ENCODE measurements at regions not wholly inside any gene's neighbourhood (a gene's known extent, or its start where the extent isn't known, plus 50 kb on each side); places are given as distances from the start of the nearest gene placed in this dataset.

GRCh38 chr2:2542316-2542715, 211.2 kb upstream of the MYT1L start:
- RAD21 ChIA-PET (ENCODE audit: unreplicated experiment), result no interaction called here
- no peak for TF ChIP-seq REST (IDR thresholded peaks at IDR 0.05; ENCODE audit: low read depth, low read length)
- no peak for TF ChIP-seq LARP7 (IDR thresholded peaks at IDR 0.05)
- TF ChIP-seq PML (IDR thresholded peaks at IDR 0.05; ENCODE audit: low read length), result no peak
- no peak for TF ChIP-seq MYB (IDR thresholded peaks at IDR 0.05; ENCODE audit: borderline replicate concordance, low read depth, low read length)
- no peak for TF ChIP-seq IRF4 (IDR thresholded peaks at IDR 0.05; ENCODE audit: low read depth, low read length)
- no peak for TF ChIP-seq BRCA1 (IDR thresholded peaks at IDR 0.05; ENCODE audit: low read depth, low read length)
- no peak for TF ChIP-seq CBX5 (IDR thresholded peaks at IDR 0.05; ENCODE audit: low read depth)
- TF ChIP-seq TAF1 (IDR thresholded peaks at IDR 0.05; ENCODE audit: borderline replicate concordance, low read depth, low read length), result no peak
- TF ChIP-seq, protein P1, sequence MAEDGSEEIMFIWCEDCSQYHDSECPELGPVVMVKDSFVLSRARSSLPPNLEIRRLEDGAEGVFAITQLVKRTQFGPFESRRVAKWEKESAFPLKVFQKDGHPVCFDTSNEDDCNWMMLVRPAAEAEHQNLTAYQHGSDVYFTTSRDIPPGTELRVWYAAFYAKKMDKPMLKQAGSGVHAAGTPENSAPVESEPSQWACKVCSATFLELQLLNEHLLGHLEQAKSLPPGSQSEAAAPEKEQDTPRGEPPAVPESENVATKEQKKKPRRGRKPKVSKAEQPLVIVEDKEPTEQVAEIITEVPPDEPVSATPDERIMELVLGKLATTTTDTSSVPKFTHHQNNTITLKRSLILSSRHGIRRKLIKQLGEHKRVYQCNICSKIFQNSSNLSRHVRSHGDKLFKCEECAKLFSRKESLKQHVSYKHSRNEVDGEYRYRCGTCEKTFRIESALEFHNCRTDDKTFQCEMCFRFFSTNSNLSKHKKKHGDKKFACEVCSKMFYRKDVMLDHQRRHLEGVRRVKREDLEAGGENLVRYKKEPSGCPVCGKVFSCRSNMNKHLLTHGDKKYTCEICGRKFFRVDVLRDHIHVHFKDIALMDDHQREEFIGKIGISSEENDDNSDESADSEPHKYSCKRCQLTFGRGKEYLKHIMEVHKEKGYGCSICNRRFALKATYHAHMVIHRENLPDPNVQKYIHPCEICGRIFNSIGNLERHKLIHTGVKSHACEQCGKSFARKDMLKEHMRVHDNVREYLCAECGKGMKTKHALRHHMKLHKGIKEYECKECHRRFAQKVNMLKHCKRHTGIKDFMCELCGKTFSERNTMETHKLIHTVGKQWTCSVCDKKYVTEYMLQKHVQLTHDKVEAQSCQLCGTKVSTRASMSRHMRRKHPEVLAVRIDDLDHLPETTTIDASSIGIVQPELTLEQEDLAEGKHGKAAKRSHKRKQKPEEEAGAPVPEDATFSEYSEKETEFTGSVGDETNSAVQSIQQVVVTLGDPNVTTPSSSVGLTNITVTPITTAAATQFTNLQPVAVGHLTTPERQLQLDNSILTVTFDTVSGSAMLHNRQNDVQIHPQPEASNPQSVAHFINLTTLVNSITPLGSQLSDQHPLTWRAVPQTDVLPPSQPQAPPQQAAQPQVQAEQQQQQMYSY (CRISPR knock-in tag; IDR thresholded peaks at IDR 0.05), result no peak
- no peak for TF ChIP-seq SP1 (IDR thresholded peaks at IDR 0.05; ENCODE audit: low read depth, low read length)
- no peak for TF ChIP-seq ZZZ3 (IDR thresholded peaks at IDR 0.05; ENCODE audit: control insufficient read depth, insufficient read length, low read depth)
- Histone ChIP-seq H3K79me2 (ENCODE audit: control insufficient read depth, insufficient read depth, low read length) (no peaks in the 10 kb centered on the region), H3K36me3 (ENCODE audit: control insufficient read depth in 2 of 2, insufficient read depth in 2 of 2, low read length in 1 of 2) (no peaks in the 10 kb centered on the region), H3K4me1 (ENCODE audit: control insufficient read depth, insufficient read depth, low read length) (no peaks in the 10 kb centered on the region), H3K27ac (ENCODE audit: control insufficient read depth, insufficient read depth) (no peak overlapping the region), H4K20me1 (ENCODE audit: control insufficient read depth, insufficient read depth) (no peaks in the 10 kb centered on the region), H3K27me3 (replicated peaks in 1 of 2; ENCODE audit: control insufficient read depth in 2 of 2, insufficient read depth in 2 of 2, low read length in 1 of 2) (no peaks in the 10 kb centered on the region), H3K4me3 (no peak overlapping the region), H2AFZ (ENCODE audit: control insufficient read depth, low read depth, low read length) (no peak overlapping the region), H3K9me3 (replicated peaks; ENCODE audit: control insufficient read depth, insufficient read depth, low read length) (no peaks in the 10 kb centered on the region), H3K4me2 (ENCODE audit: control insufficient read depth, insufficient read depth) (no peak overlapping the region), H3K9ac (ENCODE audit: control insufficient read depth, insufficient read depth, low read length) (no peak overlapping the region)
- POLR2A ChIA-PET, result no interaction called here
- ATAC-seq (no peak), FAIRE-seq (no peak), DNase-seq (ENCODE audit: low read depth, low spot score) (no peak)
- in situ Hi-C loops (cut with MboI), result no loop called here
- intact Hi-C loops (cut with micrococcal nuclease; ENCODE audit: unreplicated experiment), result no loop called here
- BruUV-seq (replicated peaks), result no TSS peak
- 13% methylated on average over 4 of the region's 4 CpGs for WGBS (ENCODE audit: insufficient coverage, insufficient replicate concordance, low lambda C conversion rate, missing lambda C conversion rate)
- SMC1A ChIA-PET (ENCODE audit: uncharacterized antibody, unreplicated experiment), result no interaction called here
- CTCF ChIA-PET, result interaction anchor here (1.1 kb wide), 1 partner anchor 17 kb away, joined by 3 read pairs; no protein-coding TSS in a partner anchor

Data from GM12878 (cell line).